A673 (cell line): ENCODE measurements at regions not wholly inside any gene's neighbourhood (a gene's known extent, or its start where the extent isn't known, plus 50 kb on each side); places are given as distances from the start of the nearest gene placed in this dataset.

Experiments
- BruUV-seq: library from RNA; stranded (reverse); fragments of 400-500 nt; replicated peaks from 2 replicates; lab custom pipeline; 2021; lab: Mats Ljungman, UMichigan
- CTCF ChIA-PET: fragments of 300-600 bp; sonication (Branson Sonifier 250); formaldehyde crosslinking; loops from one replicate; lab custom pipeline; 2022; ENCODE audit warnings: antibody characterized with exemption; lab: Charles Lee
- POLR2A ChIA-PET: fragments of 300-600 bp; sonication (Branson Sonifier 250); formaldehyde crosslinking; loops from one replicate; lab custom pipeline; 2022; ENCODE audit warnings: antibody characterized with exemption; ENCODE audit not compliant: low non-redundant PET; lab: Charles Lee
- DNase-seq: peaks from one replicate; pipeline ENCODE4 v3.0.0-alpha.2; 2015; ENCODE audit warnings: low spot score
- H3K27ac ChIP-seq: fragments of 200-600 bp; sonication (generic); 2 replicates; pipeline ENCODE4 v1.5.1; 2016; ENCODE audit warnings: mixed run types, low read depth, mild to moderate bottlenecking, mixed read lengths, antibody characterized with exemption, low read length; ENCODE audit not compliant: poor library complexity, severe bottlenecking
- H3K27me3 ChIP-seq: fragments of 200-600 bp; sonication (generic); replicated peaks from 2 replicates; pipeline ENCODE4 v1.6.1; 2017; ENCODE audit warnings: mixed run types, low read depth, mild to moderate bottlenecking, mixed read lengths, antibody characterized with exemption, low read length; ENCODE audit not compliant: insufficient read depth, poor library complexity
- H3K36me3 ChIP-seq: fragments of 200-600 bp; sonication (generic); 2 replicates; pipeline ENCODE4 v1.6.1; 2016; ENCODE audit warnings: mixed run types, mild to moderate bottlenecking, mixed read lengths, antibody characterized with exemption, low read length; ENCODE audit not compliant: insufficient read depth, poor library complexity, severe bottlenecking
- H3K4me1 ChIP-seq: fragments of 200-600 bp; sonication (generic); 2 replicates; pipeline ENCODE4 v1.6.1; 2017; ENCODE audit warnings: mixed run types, mild to moderate bottlenecking, mixed read lengths, antibody characterized with exemption, low read length; ENCODE audit not compliant: insufficient read depth, poor library complexity, severe bottlenecking
- H3K4me3 ChIP-seq: fragments of 200-600 bp; sonication (generic); 2 replicates; pipeline ENCODE4 v1.5.1; 2016; ENCODE audit warnings: low read depth, mixed run types, mild to moderate bottlenecking, mixed read lengths, low read length; ENCODE audit not compliant: poor library complexity, severe bottlenecking
- H3K9me3 ChIP-seq: fragments of 200-600 bp; sonication (generic); 2 replicates; pipeline ENCODE4 v1.6.1; 2016; ENCODE audit warnings: mixed run types, low read depth, mild to moderate bottlenecking, mixed read lengths, antibody characterized with exemption, low read length; ENCODE audit not compliant: poor library complexity, severe bottlenecking
- CTCF ChIP-seq: fragments of 300-800, 200-600 bp; sonication (generic); conservative IDR thresholded peaks from 2 replicates; pipeline ENCODE4 v1.5.1; 2017; ENCODE audit warnings: low read depth, mild to moderate bottlenecking, antibody characterized with exemption, low read length, moderate library complexity, mixed read lengths
- EZH2 ChIP-seq: fragments of 200-600 bp; sonication (generic); IDR thresholded peaks from 2 replicates; pipeline ENCODE4 v1.6.1; 2017; ENCODE audit warnings: borderline replicate concordance, low read depth, mild to moderate bottlenecking, mixed read lengths, antibody characterized with exemption, low read length; ENCODE audit not compliant: poor library complexity, severe bottlenecking
- intact Hi-C: fragments of 100-400 bp; cut with micrococcal nuclease; formaldehyde crosslinking; loops from one replicate; pipeline ENCODE4 v1.10.0; 2022; ENCODE audit not compliant: unreplicated experiment

DNA sequence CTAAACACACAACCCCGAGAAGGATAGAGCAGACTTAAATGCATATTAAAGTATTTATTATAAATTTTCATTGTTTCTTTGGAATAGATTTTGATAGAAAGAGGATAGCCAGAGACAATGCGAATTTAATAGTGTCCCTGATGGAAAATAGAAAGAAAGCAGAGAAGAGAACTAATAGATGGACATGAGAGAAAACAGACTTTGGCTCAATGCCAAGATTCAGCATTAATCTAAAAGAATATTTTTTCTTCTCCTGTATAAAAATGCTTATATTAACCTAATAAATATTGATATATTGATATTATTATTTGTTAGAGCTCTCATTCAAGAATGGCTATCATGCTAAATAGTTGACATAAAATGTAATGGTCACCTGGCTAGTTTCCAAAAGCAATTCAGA lies 173.4 kb downstream of the KIF2B start:
- no peaks in the 10 kb centered on the region for H3K27me3 ChIP-seq
- no peaks in the 10 kb centered on the region for H3K9me3 ChIP-seq
- H3K27ac ChIP-seq, result no peak overlapping the region
- no peaks in the 10 kb centered on the region for H3K36me3 ChIP-seq
- POLR2A ChIA-PET, result no interaction called here
- no TSS peak for BruUV-seq
- TF ChIP-seq CTCF (no peak), EZH2 (no peak)
- DNase-seq, result no peak
- H3K4me3 ChIP-seq, result no peak overlapping the region
- intact Hi-C loops, result no loop called here
- H3K4me1 ChIP-seq, result no peaks in the 10 kb centered on the region
- CTCF ChIA-PET, result no interaction called here

GRCh38 chr17:53996890-53997289 lies 174.2 kb downstream of the KIF2B start:
- Histone ChIP-seq H3K27me3 (no peaks in the 10 kb centered on the region), H3K27ac (no peak overlapping the region), H3K36me3 (no peaks in the 10 kb centered on the region), H3K9me3 (no peaks in the 10 kb centered on the region), H3K4me3 (no peak overlapping the region), H3K4me1 (no peaks in the 10 kb centered on the region)
- CTCF ChIA-PET, result no interaction called here
- no peak for DNase-seq
- POLR2A ChIA-PET, result no interaction called here
- intact Hi-C loops, result no loop called here
- no TSS peak for BruUV-seq
- no peak for TF ChIP-seq CTCF
- TF ChIP-seq EZH2, result no peak

DNA sequence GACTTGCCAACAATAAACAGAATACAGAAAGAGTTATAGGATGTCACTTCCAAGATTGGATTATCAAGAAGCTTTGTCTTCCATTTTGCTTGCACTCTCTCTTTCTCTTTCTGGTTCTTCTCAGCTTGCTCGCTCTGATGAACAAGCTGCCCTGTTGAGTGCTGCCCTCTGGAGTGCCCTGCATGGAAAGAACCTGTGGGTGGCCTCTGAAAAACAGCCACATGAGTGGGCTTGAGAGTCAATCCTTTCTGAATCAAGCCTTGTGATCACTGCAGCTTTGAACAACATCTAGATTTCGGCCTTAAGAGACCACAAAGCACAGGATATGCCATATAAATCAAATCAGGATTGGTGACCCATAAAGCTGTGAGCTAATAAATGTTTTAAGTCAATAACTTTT lies 185.1 kb downstream of the KIF2B start:
- Histone ChIP-seq H3K4me1 (no peaks in the 10 kb centered on the region), H3K36me3 (no peaks in the 10 kb centered on the region), H3K4me3 (no peak overlapping the region), H3K27me3 (no peaks in the 10 kb centered on the region), H3K9me3 (no peaks in the 10 kb centered on the region), H3K27ac (no peak overlapping the region)
- BruUV-seq, result no TSS peak
- DNase-seq, result no peak
- TF ChIP-seq EZH2 (no peak), CTCF (no peak)
- intact Hi-C loops, result no loop called here
- ChIA-PET POLR2A (no interaction called here), CTCF (no interaction called here)
